Choroid plexus epithelial cell (primary cell): ENCODE measurements at regions not wholly inside any gene's neighbourhood (a gene's known extent, or its start where the extent isn't known, plus 50 kb on each side); places are given as distances from the start of the nearest gene placed in this dataset.

Source experiments
- DNase-seq: peaks from one replicate; pipeline ENCODE4 v3.0.0-alpha.2; 2010; ENCODE audit warnings: low read depth
- H3K4me3 ChIP-seq: 2 replicates; pipeline ENCODE4 v1.5.1; 2011; ENCODE audit warnings: low read depth, mild to moderate bottlenecking, control low read depth, low read length, moderate library complexity
- TF ChIP-seq, protein P1 (sequence below): conservative IDR thresholded peaks from 2 replicates; pipeline ENCODE4 v1.5.1; 2011; ENCODE audit warnings: low read depth, mild to moderate bottlenecking, control low read depth, inconsistent platforms, low read length, moderate library complexity

GRCh38 chr7:91396-92175 lies 100.8 kb upstream of the FAM20C start:
- TF ChIP-seq, protein P1, sequence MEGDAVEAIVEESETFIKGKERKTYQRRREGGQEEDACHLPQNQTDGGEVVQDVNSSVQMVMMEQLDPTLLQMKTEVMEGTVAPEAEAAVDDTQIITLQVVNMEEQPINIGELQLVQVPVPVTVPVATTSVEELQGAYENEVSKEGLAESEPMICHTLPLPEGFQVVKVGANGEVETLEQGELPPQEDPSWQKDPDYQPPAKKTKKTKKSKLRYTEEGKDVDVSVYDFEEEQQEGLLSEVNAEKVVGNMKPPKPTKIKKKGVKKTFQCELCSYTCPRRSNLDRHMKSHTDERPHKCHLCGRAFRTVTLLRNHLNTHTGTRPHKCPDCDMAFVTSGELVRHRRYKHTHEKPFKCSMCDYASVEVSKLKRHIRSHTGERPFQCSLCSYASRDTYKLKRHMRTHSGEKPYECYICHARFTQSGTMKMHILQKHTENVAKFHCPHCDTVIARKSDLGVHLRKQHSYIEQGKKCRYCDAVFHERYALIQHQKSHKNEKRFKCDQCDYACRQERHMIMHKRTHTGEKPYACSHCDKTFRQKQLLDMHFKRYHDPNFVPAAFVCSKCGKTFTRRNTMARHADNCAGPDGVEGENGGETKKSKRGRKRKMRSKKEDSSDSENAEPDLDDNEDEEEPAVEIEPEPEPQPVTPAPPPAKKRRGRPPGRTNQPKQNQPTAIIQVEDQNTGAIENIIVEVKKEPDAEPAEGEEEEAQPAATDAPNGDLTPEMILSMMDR: no peak
- no peak overlapping the region for H3K4me3 ChIP-seq
- no peak for DNase-seq

DNA sequence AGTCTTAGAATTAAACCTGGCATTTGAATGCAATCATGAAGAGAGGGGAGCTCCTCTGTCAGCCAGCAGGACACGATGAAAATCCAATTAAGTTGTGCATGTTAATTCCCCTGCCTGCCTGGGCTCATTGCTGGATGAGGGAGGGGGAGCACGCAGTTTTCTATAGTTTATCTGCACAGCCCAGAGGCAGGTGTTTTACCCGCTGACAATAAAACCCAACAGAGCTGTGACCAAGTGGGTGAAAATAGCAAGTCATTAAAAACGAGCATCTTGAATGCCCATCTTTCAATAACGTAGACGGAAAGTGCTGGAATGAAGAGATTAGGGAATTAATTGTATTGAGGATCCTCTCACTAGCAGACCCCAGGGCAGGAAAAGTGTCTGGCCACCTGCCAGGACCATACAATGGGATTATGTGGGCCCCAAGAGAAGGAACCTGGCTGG lies 100.1 kb upstream of the FAM20C start:
- H3K4me3 ChIP-seq: no peak overlapping the region
- no peak for DNase-seq
- TF ChIP-seq, protein P1: no peak

- TF ChIP-seq, protein P1: no peak
- no peak overlapping the region for H3K4me3 ChIP-seq
- no peak for DNase-seq
Observed at GRCh38 chr7:92888-93672, 99.3 kb upstream of the FAM20C start.

GRCh38 chr7:94251-94801 lies 98.0 kb upstream of the FAM20C start:
- no peak for DNase-seq
- TF ChIP-seq, protein P1: no peak
- H3K4me3 ChIP-seq: no peak overlapping the region

DNA sequence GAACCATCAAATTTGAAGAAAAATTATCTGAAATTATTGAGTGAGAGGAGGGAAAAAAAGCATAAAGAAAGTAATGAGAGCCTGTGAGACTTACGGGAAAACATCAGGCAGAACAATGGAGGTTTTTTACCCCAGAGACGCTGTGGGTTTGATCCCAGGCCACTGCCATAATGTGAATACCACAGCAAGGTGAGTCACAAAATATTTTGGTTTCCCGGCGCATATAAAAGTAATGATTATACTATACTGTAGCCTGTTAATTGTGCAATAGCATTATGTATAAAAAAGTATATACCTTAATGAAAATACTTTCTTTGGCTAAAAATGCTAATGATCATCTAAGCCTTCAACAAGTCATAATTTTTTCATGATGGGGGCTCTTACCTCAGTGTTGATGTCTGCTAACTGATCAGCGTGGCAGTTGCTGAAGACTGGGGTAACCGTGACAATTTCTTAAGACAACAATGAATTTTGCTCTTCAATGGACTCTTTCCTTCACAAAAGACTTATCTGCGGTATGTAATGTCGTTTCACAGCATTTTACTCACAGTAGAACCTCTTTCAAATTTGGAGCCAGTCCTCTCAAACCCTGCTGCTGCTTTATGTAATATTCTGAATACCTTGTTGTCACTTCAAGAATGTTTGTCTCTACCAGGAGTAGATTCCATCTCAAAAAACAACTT lies 97.0 kb upstream of the FAM20C start:
- no peak for DNase-seq
- TF ChIP-seq, protein P1: no peak
- H3K4me3 ChIP-seq: no peak overlapping the region

DNA sequence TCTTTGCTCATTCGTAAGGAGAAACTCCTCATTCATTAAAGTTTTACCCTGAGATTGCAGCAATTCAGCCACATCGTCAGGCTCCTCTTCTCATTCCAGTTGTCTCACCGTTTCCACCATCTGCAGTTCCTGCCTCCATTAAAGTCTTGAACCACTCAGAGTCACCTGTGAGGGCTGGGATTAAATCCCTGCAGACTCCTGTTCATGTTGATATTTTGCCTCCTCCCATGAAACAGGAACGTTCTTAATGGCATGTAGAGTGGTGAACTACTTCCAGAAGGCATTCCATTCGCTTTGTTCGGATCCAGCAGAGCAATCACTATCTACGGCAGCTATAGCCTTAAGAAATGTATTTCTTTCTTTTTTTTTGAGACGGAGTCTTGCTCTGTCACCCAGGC lies 96.5 kb upstream of the FAM20C start:
- H3K4me3 ChIP-seq: no peak overlapping the region
- DNase-seq: no peak
- TF ChIP-seq, protein P1: no peak
